HEK293T (cell line): ENCODE measurements at regions not wholly inside any gene's neighbourhood (a gene's known extent, or its start where the extent isn't known, plus 50 kb on each side); places are given as distances from the start of the nearest gene placed in this dataset.

Source experiments
- ARNT ChIP-seq: fragments of 450-650 bp; IDR thresholded peaks from 2 replicates; pipeline ENCODE4 v1.6.1; 2017; ENCODE audit warnings: mild to moderate bottlenecking
- BHLHE40 ChIP-seq: fragments of 450-650 bp; IDR thresholded peaks from 2 replicates; pipeline ENCODE4 v1.6.1; 2016; ENCODE audit warnings: mild to moderate bottlenecking, moderate library complexity, borderline replicate concordance
- FOXA1 ChIP-seq: fragments of 450-650 bp; IDR thresholded peaks from 2 replicates; pipeline ENCODE4 v1.6.1; 2016; ENCODE audit warnings: mild to moderate bottlenecking
- FOXM1 ChIP-seq: fragments of 450-650 bp; IDR thresholded peaks from 2 replicates; pipeline ENCODE4 v1.6.1; 2017; ENCODE audit warnings: mild to moderate bottlenecking, borderline replicate concordance
- HDGF ChIP-seq: fragments of 450-650 bp; IDR thresholded peaks from 2 replicates; pipeline ENCODE4 v1.6.1; 2017; ENCODE audit warnings: antibody characterized with exemption, borderline replicate concordance
- L3MBTL2 ChIP-seq: fragments of 450-650 bp; conservative IDR thresholded peaks from 2 replicates; pipeline ENCODE4 v1.6.1; 2016; ENCODE audit warnings: mild to moderate bottlenecking
- LEF1 ChIP-seq: fragments of 450-650 bp; IDR thresholded peaks from 2 replicates; pipeline ENCODE4 v1.6.1; 2017; ENCODE audit warnings: mild to moderate bottlenecking, borderline replicate concordance
- SP1 ChIP-seq: fragments of 450-650 bp; IDR thresholded peaks from 2 replicates; pipeline ENCODE4 v1.6.1; 2017
- SUZ12 ChIP-seq: fragments of 450-650 bp; IDR thresholded peaks from 2 replicates; pipeline ENCODE4 v1.6.1; 2016; ENCODE audit warnings: mild to moderate bottlenecking
- TARDBP ChIP-seq: fragments of 450-650 bp; IDR thresholded peaks from 2 replicates; pipeline ENCODE4 v1.6.1; 2016
- TF ChIP-seq, protein P1 (sequence below): fragments of 450-650 bp; IDR thresholded peaks from 2 replicates; pipeline ENCODE4 v1.6.1; 2016

DNA sequence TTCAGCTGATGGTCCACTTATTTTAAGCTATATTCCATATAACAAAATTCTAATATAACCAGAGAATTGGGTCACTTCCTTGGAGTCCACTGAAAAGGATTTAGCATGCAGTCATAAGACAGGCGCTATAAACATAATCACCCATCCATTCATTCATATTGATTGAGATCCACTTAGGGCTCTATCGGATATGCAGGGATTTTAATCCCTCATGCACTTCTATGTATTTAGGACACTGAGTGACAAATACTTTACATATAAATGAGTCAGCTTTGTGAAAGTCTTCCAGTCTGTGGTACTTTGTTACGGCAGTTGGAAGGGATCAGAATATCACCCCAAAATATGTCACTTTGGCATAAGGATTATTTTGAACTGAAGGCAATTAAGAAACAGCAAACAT, 127.3 kb upstream of the ZNF608 start:
- no peak for TF ChIP-seq FOXM1
- no peak for TF ChIP-seq BHLHE40
- no peak for TF ChIP-seq SP1
- TF ChIP-seq LEF1: no peak
- TF ChIP-seq SUZ12: no peak
- no peak for TF ChIP-seq TARDBP
- TF ChIP-seq HDGF: no peak
- TF ChIP-seq, protein P1, sequence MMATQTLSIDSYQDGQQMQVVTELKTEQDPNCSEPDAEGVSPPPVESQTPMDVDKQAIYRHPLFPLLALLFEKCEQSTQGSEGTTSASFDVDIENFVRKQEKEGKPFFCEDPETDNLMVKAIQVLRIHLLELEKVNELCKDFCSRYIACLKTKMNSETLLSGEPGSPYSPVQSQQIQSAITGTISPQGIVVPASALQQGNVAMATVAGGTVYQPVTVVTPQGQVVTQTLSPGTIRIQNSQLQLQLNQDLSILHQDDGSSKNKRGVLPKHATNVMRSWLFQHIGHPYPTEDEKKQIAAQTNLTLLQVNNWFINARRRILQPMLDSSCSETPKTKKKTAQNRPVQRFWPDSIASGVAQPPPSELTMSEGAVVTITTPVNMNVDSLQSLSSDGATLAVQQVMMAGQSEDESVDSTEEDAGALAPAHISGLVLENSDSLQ: no peak
- TF ChIP-seq FOXA1: no peak
- TF ChIP-seq L3MBTL2: no peak
- TF ChIP-seq ARNT: no peak
